Suppressor macrophage (primary cell): ENCODE measurements at regions not wholly inside any gene's neighbourhood (a gene's known extent, or its start where the extent isn't known, plus 50 kb on each side); places are given as distances from the start of the nearest gene placed in this dataset.
A peak's percentile ranks its signal among the peaks of the same experiment; 100 is the strongest.

Experiments
- DNase-seq, 4 experiments: peaks; one replicate each; pipeline ENCODE4 v3.0.0-alpha.2; 2020 to 2022

- DNase-seq: no peak
Observed at GRCh38 chr3:182083112-182083511, 371.4 kb downstream of the SOX2 start.

- peak; percentile 24 to 45 (median 42) for DNase-seq
Observed at GRCh38 chr3:182092662-182093262, 381.0 kb downstream of the SOX2 start.

GRCh38 chr3:182094321-182094720 is 382.6 kb downstream of the SOX2 start:
- no peak for DNase-seq

- DNase-seq: no peak
Observed at GRCh38 chr3:182104881-182105280, 393.2 kb downstream of the SOX2 start.

GRCh38 chr3:182105875-182106274 is 394.1 kb downstream of the SOX2 start:
- no peak for DNase-seq

- no peak for DNase-seq
Observed at GRCh38 chr3:182108371-182108770, 396.6 kb downstream of the SOX2 start.

GRCh38 chr3:182111967-182112366 is 400.2 kb downstream of the SOX2 start:
- no peak for DNase-seq

GRCh38 chr3:182115328-182116015 is 403.7 kb downstream of the SOX2 start:
- no peak for DNase-seq

GRCh38 chr3:182116386-182116785 is 404.7 kb downstream of the SOX2 start:
- DNase-seq: no peak

GRCh38 chr3:182117131-182117530 is 405.4 kb downstream of the SOX2 start:
- no peak for DNase-seq

GRCh38 chr3:182117583-182117982 is 405.9 kb downstream of the SOX2 start:
- no peak for DNase-seq

- no peak for DNase-seq
Observed at GRCh38 chr3:182118066-182118465, 406.3 kb downstream of the SOX2 start.

- no peak for DNase-seq
Observed at GRCh38 chr3:182121401-182121800, 409.7 kb downstream of the SOX2 start.

GRCh38 chr3:182122779-182123178 is 411.1 kb downstream of the SOX2 start:
- no peak for DNase-seq

GRCh38 chr3:182124187-182124586 is 412.5 kb downstream of the SOX2 start:
- no peak for DNase-seq

- DNase-seq: no peak
Observed at GRCh38 chr3:182124716-182125115, 413.0 kb downstream of the SOX2 start.

- DNase-seq: no peak
Observed at GRCh38 chr3:182129740-182130139, 418.0 kb downstream of the SOX2 start.

- DNase-seq: no peak
Observed at GRCh38 chr3:182133752-182134151, 422.0 kb downstream of the SOX2 start.

- DNase-seq: no peak
Observed at GRCh38 chr3:182135056-182135455, 423.3 kb downstream of the SOX2 start.

- no peak for DNase-seq
Observed at GRCh38 chr3:182136008-182136910, 424.5 kb downstream of the SOX2 start.

- no peak for DNase-seq
Observed at GRCh38 chr3:182138393-182138792, 426.7 kb downstream of the SOX2 start.

GRCh38 chr3:182139627-182140357 is 428.1 kb downstream of the SOX2 start:
- DNase-seq: no peak

- no peak for DNase-seq
Observed at GRCh38 chr3:182142928-182143327, 431.2 kb downstream of the SOX2 start.
